HepG2 (cell line): ENCODE measurements at regions not wholly inside any gene's neighbourhood (a gene's known extent, or its start where the extent isn't known, plus 50 kb on each side); places are given as distances from the start of the nearest gene placed in this dataset.

Experiments
- CTCF ChIP-seq: sonication (generic); formaldehyde crosslinking; IDR thresholded peaks from 2 replicates; pipeline ENCODE4 v1.5.0; 2020; ENCODE audit warnings: mild to moderate bottlenecking, missing genetic modification reagents, moderate library complexity
- EZH2 ChIP-seq: conservative IDR thresholded peaks from 2 replicates; pipeline ENCODE4 v1.6.1; 2012; ENCODE audit warnings: mild to moderate bottlenecking, low read depth, low read length, moderate library complexity
- ZNF274 ChIP-seq: sonication (generic); formaldehyde crosslinking; IDR thresholded peaks from 2 replicates; pipeline ENCODE4 v1.5.1; 2020; ENCODE audit warnings: mild to moderate bottlenecking, missing genetic modification reagents

- no peak for TF ChIP-seq EZH2
- TF ChIP-seq CTCF = no peak
- TF ChIP-seq ZNF274 (CRISPR knock-in tag) = no peak
These were observed 203.1 kb downstream of the CBLN1 start for GRCh38 chr16:49078571-49078970.
